ENCODE measurements at regions not wholly inside any gene's neighbourhood (a gene's known extent, or its start where the extent isn't known, plus 50 kb on each side); places are given as distances from the start of the nearest gene placed in this dataset.
A peak's percentile ranks its signal among the peaks of the same experiment; 100 is the strongest.

DNA sequence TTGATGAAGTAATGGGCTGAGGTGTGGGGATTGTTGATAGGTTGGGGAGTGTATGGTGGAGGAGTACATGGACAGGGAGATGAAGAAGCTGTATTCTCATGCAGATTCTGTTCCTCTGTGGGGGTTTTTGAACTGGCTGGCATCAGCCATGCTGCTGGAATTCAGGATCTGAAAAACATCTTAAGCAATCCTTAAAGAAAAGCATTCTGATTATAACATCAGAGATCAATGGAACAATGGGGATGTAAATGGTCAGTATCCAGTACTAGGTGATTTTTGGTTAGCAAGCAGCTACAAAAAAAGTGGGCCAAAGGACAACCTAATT is 247.5 kb upstream of the GALNT17 start:
- no peak for DNase-seq (ENCODE audit: low read depth, low spot score)
- peaks cover 28% of the 10 kb centered on the region for H3K27me3 Mint-ChIP-seq (ENCODE audit: low read depth)
- H3K9me3 Mint-ChIP-seq = peaks cover 1% of the 10 kb centered on the region
- H3K4me3 Mint-ChIP-seq = no peak overlapping the region
- H3K36me3 Mint-ChIP-seq (ENCODE audit: low read depth) = peaks cover under 1% of the 10 kb centered on the region
- peaks cover 6% of the 10 kb centered on the region for H3K4me1 Mint-ChIP-seq
- TF ChIP-seq, protein P1, sequence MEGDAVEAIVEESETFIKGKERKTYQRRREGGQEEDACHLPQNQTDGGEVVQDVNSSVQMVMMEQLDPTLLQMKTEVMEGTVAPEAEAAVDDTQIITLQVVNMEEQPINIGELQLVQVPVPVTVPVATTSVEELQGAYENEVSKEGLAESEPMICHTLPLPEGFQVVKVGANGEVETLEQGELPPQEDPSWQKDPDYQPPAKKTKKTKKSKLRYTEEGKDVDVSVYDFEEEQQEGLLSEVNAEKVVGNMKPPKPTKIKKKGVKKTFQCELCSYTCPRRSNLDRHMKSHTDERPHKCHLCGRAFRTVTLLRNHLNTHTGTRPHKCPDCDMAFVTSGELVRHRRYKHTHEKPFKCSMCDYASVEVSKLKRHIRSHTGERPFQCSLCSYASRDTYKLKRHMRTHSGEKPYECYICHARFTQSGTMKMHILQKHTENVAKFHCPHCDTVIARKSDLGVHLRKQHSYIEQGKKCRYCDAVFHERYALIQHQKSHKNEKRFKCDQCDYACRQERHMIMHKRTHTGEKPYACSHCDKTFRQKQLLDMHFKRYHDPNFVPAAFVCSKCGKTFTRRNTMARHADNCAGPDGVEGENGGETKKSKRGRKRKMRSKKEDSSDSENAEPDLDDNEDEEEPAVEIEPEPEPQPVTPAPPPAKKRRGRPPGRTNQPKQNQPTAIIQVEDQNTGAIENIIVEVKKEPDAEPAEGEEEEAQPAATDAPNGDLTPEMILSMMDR (conservative IDR thresholded peaks at IDR 0.05) = no peak
- H3K27ac Mint-ChIP-seq (ENCODE audit: unreplicated experiment) = no peak overlapping the region

DNA sequence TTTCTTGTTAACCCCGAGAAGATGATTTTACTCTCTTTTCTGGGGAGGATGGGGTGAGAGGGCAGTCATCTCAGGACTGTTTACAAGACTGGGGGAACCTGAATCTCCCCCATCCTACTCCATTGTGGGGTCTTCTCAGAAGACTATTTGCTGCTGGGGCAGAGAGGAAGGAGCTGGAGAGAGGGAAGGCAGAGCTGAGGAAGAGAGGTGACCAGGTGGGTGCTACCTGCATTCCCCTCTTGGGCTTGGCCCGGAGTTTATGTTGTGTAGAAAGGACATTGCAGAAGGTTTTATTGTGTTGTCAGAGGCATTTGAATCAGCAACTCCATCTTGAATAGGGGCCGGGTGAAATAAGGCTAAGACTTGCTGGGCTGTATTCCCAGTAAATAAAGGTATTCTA is 247.1 kb upstream of the GALNT17 start:
- Mint-ChIP-seq H3K9me3 (peaks cover 5% of the 10 kb centered on the region), H3K27ac (ENCODE audit: unreplicated experiment) (no peak overlapping the region), H3K27me3 (ENCODE audit: low read depth) (peaks cover 31% of the 10 kb centered on the region), H3K4me3 (no peak overlapping the region), H3K4me1 (peaks cover 6% of the 10 kb centered on the region), H3K36me3 (ENCODE audit: low read depth) (peaks cover 4% of the 10 kb centered on the region)
- TF ChIP-seq, protein P1 (conservative IDR thresholded peaks at IDR 0.05) = no peak
- DNase-seq (ENCODE audit: low read depth, low spot score) = no peak

DNA sequence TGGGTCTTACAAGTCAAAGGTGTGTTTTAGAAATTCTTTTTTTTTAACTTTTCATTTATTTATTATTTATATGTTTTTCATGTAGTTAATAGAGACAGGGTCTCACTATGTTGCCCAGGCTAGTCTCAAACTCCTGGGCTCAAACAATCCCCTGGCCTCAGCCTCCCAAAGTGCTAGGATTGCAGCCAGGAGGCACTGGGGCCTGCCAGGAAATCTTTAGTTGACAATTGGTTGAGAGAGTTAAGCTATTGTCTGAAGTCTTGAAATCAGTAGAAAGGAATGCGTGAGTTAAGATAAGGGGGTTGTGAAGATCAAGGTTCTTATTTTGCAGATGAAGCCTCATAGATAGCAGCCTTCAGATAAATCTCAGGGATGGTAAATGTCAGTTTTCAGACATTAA is 245.4 kb upstream of the GALNT17 start:
- Mint-ChIP-seq H3K4me1 (peaks cover 6% of the 10 kb centered on the region), H3K27me3 (ENCODE audit: low read depth) (peaks cover 31% of the 10 kb centered on the region), H3K27ac (ENCODE audit: unreplicated experiment) (peak overlapping the region; percentile 24), H3K9me3 (peaks cover 11% of the 10 kb centered on the region), H3K36me3 (ENCODE audit: low read depth) (peaks cover 4% of the 10 kb centered on the region), H3K4me3 (no peak overlapping the region)
- no peak for DNase-seq (ENCODE audit: low read depth, low spot score)
- TF ChIP-seq, protein P1 (conservative IDR thresholded peaks at IDR 0.05) = no peak

DNA sequence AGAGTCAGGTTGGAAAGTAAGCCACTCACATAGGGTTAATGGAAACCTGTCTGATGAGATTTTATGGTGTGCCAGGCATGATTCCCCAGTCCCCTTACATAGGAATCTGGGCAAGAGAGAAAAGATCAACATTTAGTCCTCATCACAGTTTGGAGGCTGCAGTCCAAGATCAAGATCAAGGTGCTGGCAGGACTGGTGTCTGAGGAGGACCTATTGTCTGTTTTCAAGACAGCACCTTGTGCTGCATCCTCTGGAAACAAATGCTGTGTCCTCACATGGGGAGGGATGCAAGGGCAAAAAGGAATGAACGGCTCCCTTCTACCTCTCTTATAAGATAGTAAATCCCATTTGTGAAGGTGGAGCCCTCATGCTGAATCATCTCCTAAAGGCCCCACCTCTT is 244.8 kb upstream of the GALNT17 start:
- peaks cover 11% of the 10 kb centered on the region for H3K9me3 Mint-ChIP-seq

DNA sequence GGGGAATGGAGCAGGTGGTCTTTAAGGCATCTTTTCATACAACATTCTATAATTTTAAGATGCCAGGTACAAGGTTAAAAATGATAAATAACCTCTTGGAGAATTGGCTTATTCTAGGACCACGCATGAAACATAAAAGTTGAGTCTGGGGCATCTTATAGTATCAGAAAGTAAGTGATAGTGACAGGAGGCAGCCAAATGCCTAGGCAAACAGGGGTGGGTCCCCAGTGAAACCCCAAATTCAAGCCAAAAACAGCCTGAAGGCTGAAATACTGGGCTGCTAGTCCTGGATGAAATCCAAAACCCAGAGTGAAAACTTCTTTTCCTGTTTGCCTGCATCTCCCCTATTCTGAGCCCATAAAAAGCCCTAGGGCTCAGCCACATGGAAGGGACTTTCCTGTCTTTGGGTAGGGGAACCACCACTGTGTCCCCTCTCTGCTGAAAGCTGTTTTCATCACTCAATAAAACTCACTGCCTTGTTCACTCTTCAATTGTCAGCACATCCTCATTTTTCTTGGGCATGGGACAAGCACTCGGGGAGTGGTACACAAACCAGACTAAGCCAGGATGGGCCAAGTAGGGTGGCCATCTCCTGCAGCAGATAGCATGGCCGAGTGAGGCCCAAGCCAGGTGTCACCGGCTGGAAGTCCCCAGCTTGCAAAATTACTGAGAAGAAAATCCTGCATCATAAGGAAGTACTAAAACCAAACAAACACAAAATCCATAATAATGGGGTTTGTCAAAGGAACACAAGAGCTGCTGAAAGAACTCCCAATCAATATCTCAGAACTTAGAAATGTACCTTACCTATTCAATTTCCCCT is 241.6 kb upstream of the GALNT17 start:
- Mint-ChIP-seq H3K27me3 (ENCODE audit: low read depth) (peaks cover 24% of the 10 kb centered on the region), H3K9me3 (peaks cover 11% of the 10 kb centered on the region), H3K4me3 (no peak overlapping the region), H3K36me3 (ENCODE audit: low read depth) (peaks cover 4% of the 10 kb centered on the region), H3K27ac (ENCODE audit: unreplicated experiment) (no peak overlapping the region), H3K4me1 (peaks cover 4% of the 10 kb centered on the region)
- DNase-seq (ENCODE audit: low read depth, low spot score) = no peak
- TF ChIP-seq, protein P1 (conservative IDR thresholded peaks at IDR 0.05) = no peak

More for the DNA sequence above, 244.8 kb upstream of the GALNT17 start:
- peaks cover 6% of the 10 kb centered on the region for H3K4me1 Mint-ChIP-seq
- H3K27me3 Mint-ChIP-seq (ENCODE audit: low read depth) = peaks cover 31% of the 10 kb centered on the region
- no peak overlapping the region for H3K4me3 Mint-ChIP-seq
- no peak for DNase-seq (ENCODE audit: low read depth, low spot score)
- no peak overlapping the region for H3K27ac Mint-ChIP-seq (ENCODE audit: unreplicated experiment)
- TF ChIP-seq, protein P1 (conservative IDR thresholded peaks at IDR 0.05) = no peak
- H3K36me3 Mint-ChIP-seq (ENCODE audit: low read depth) = peaks cover 4% of the 10 kb centered on the region

Data from neural crest cell (in vitro differentiated cells).